Tibial artery (tissue), 4 donors: ENCODE measurements at regions not wholly inside any gene's neighbourhood (a gene's known extent, or its start where the extent isn't known, plus 50 kb on each side); places are given as distances from the start of the nearest gene placed in this dataset.
"Not testable (repeated sequence)": the region's sequence is repeated elsewhere in the genome, so short reads cannot be mapped to it uniquely, and the experiment has no call there.

Source experiments
- DNase-seq, 2 donors: peaks; one replicate each; pipeline ENCODE4 v3.0.0-alpha.2; 2019
- H3K27ac ChIP-seq, 2 donors: fragments of 200-600 bp; sonication (generic) in 1 of 2; 1 replicate in 1 of 2; 2 replicates in 1 of 2; pipeline ENCODE4 v1.5.1; 2018 to 2019; ENCODE audit warnings: mild to moderate bottlenecking in 1 of 2
- H3K27me3 ChIP-seq, 2 donors: fragments of 200-600 bp; sonication (generic) in 1 of 2; one replicate each; pipeline versions ENCODE4 v1.5.1 to v1.6.0; 2016 to 2019
- H3K36me3 ChIP-seq, 3 donors: fragments of 200-600 bp; sonication (generic) in 2 of 3; one replicate each; pipeline ENCODE4 v1.5.1; 2016 to 2019; ENCODE audit warnings: mild to moderate bottlenecking in 2 of 3
- H3K4me1 ChIP-seq, 4 donors: fragments of 200-600 bp; sonication (generic) in 2 of 4; 1 replicate in 3 of 4; 2 replicates in 1 of 4; pipeline ENCODE4 v1.5.1; 2016 to 2019
- H3K4me3 ChIP-seq, 2 donors: fragments of 200-600 bp; sonication (generic) in 1 of 2; 1 replicate in 1 of 2; 2 replicates in 1 of 2; pipeline ENCODE4 v1.5.1; 2018 to 2019; ENCODE audit warnings: mild to moderate bottlenecking in 2 of 2
- H3K9me3 ChIP-seq, 3 donors: fragments of 200-600 bp; sonication (generic) in 1 of 3; one replicate each; pipeline ENCODE4 v1.5.1; 2016 to 2019
- intact Hi-C: fragments of 100-400 bp; cut with DNase I; formaldehyde crosslinking; loops from one replicate; pipeline ENCODE4 v1.15.0; 2023; ENCODE audit warnings: low total_unique reads

- intact Hi-C loops, H3K9me3 ChIP-seq, H3K4me3 ChIP-seq, H3K27me3 ChIP-seq, H3K27ac ChIP-seq, H3K36me3 ChIP-seq, H3K4me1 ChIP-seq, DNase-seq: not testable (repeated sequence)
Measured at GRCh38 chr1:149243572-149243971, 140.2 kb upstream of the NBPF9 start.

- H3K36me3 ChIP-seq, H3K27ac ChIP-seq, H3K9me3 ChIP-seq, H3K27me3 ChIP-seq, H3K4me3 ChIP-seq, H3K4me1 ChIP-seq, DNase-seq, intact Hi-C loops: not testable (repeated sequence)
Measured at GRCh38 chr1:149244621-149245020, 141.3 kb upstream of the NBPF9 start.

- DNase-seq, intact Hi-C loops, H3K4me3 ChIP-seq: not testable (repeated sequence)
Measured at GRCh38 chr1:149246212-149246611, 142.9 kb upstream of the NBPF9 start.

GRCh38 chr1:149248610-149249009 is 145.3 kb upstream of the NBPF9 start:
- intact Hi-C loops, H3K27ac ChIP-seq, H3K9me3 ChIP-seq, H3K4me3 ChIP-seq, H3K36me3 ChIP-seq, H3K4me1 ChIP-seq, H3K27me3 ChIP-seq, DNase-seq: not testable (repeated sequence)

More at GRCh38 chr1:149246212-149246611, 142.9 kb upstream of the NBPF9 start:
- H3K27me3 ChIP-seq, H3K36me3 ChIP-seq, H3K9me3 ChIP-seq, H3K4me1 ChIP-seq, H3K27ac ChIP-seq: not testable (repeated sequence)

- H3K27ac ChIP-seq, H3K9me3 ChIP-seq, H3K27me3 ChIP-seq, H3K4me3 ChIP-seq, DNase-seq, H3K36me3 ChIP-seq, H3K4me1 ChIP-seq, intact Hi-C loops: not testable (repeated sequence)
Measured at GRCh38 chr1:149249850-149250467, 146.6 kb upstream of the NBPF9 start.

GRCh38 chr1:149254894-149255847 is 151.8 kb upstream of the NBPF9 start:
- H3K4me3 ChIP-seq, H3K4me1 ChIP-seq, H3K36me3 ChIP-seq, intact Hi-C loops, H3K27me3 ChIP-seq, H3K9me3 ChIP-seq, DNase-seq, H3K27ac ChIP-seq: not testable (repeated sequence)

GRCh38 chr1:149260284-149260683 is 156.9 kb upstream of the NBPF9 start:
- H3K36me3 ChIP-seq, H3K27me3 ChIP-seq, DNase-seq, H3K4me3 ChIP-seq, H3K27ac ChIP-seq, intact Hi-C loops, H3K9me3 ChIP-seq, H3K4me1 ChIP-seq: not testable (repeated sequence)

- intact Hi-C loops, H3K36me3 ChIP-seq, H3K27me3 ChIP-seq, H3K4me3 ChIP-seq, H3K4me1 ChIP-seq, DNase-seq, H3K9me3 ChIP-seq, H3K27ac ChIP-seq: not testable (repeated sequence)
Measured at GRCh38 chr1:149260736-149261340, 157.5 kb upstream of the NBPF9 start.

- H3K36me3 ChIP-seq, H3K9me3 ChIP-seq, H3K27me3 ChIP-seq, intact Hi-C loops, DNase-seq, H3K4me1 ChIP-seq, H3K4me3 ChIP-seq, H3K27ac ChIP-seq: not testable (repeated sequence)
Measured at GRCh38 chr1:149267287-149267686, 163.9 kb upstream of the NBPF9 start.

GRCh38 chr1:149269001-149269702 is 165.8 kb upstream of the NBPF9 start:
- H3K27ac ChIP-seq, H3K27me3 ChIP-seq, H3K36me3 ChIP-seq, H3K9me3 ChIP-seq, H3K4me1 ChIP-seq, DNase-seq, H3K4me3 ChIP-seq, intact Hi-C loops: not testable (repeated sequence)

- H3K27ac ChIP-seq, intact Hi-C loops, H3K4me1 ChIP-seq, H3K36me3 ChIP-seq, H3K27me3 ChIP-seq, H3K9me3 ChIP-seq, H3K4me3 ChIP-seq, DNase-seq: not testable (repeated sequence)
Measured at GRCh38 chr1:149269833-149270232, 166.5 kb upstream of the NBPF9 start.

GRCh38 chr1:149274493-149274892 is 171.1 kb upstream of the NBPF9 start:
- H3K4me3 ChIP-seq, H3K9me3 ChIP-seq, H3K27me3 ChIP-seq, H3K27ac ChIP-seq, H3K36me3 ChIP-seq, H3K4me1 ChIP-seq, intact Hi-C loops, DNase-seq: not testable (repeated sequence)

- intact Hi-C loops, H3K9me3 ChIP-seq, DNase-seq, H3K27me3 ChIP-seq, H3K27ac ChIP-seq, H3K36me3 ChIP-seq, H3K4me3 ChIP-seq, H3K4me1 ChIP-seq: not testable (repeated sequence)
Measured at GRCh38 chr1:149275802-149276201, 172.5 kb upstream of the NBPF9 start.

- H3K27ac ChIP-seq, H3K36me3 ChIP-seq, DNase-seq, intact Hi-C loops, H3K27me3 ChIP-seq, H3K4me3 ChIP-seq, H3K9me3 ChIP-seq, H3K4me1 ChIP-seq: not testable (repeated sequence)
Measured at GRCh38 chr1:149276496-149276895, 173.1 kb upstream of the NBPF9 start.
